Kidney capillary endothelial cell (primary cell): ENCODE measurements at regions not wholly inside any gene's neighbourhood (a gene's known extent, or its start where the extent isn't known, plus 50 kb on each side); places are given as distances from the start of the nearest gene placed in this dataset.
"Not testable (repeated sequence)": the region's sequence is repeated elsewhere in the genome, so short reads cannot be mapped to it uniquely, and the experiment has no call there.

Experiments used
- DNase-seq: peaks from one replicate; pipeline ENCODE4 v3.0.0-alpha.2; 2018; ENCODE audit warnings: low spot score

DNA sequence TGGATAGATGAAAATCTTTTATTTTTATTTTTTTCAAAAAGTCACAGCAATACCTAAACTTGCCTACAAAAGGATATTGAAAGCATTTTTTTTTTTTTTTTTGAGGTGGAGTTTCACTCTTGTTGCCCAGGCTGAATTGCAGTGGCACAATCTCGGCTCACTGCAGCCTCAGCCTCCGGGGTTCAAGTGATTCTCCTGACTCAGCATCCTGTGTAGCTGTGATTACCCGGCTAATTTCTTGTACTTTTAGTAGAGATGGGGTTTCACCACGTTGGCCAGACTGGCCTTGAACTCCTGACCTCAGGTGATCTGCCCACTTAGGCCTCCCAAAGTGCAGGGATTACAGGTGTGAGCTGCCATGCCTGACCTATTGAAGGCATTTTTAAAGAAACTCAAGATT is 69.1 kb upstream of the DGKB start:
- not testable (repeated sequence) for DNase-seq

DNA sequence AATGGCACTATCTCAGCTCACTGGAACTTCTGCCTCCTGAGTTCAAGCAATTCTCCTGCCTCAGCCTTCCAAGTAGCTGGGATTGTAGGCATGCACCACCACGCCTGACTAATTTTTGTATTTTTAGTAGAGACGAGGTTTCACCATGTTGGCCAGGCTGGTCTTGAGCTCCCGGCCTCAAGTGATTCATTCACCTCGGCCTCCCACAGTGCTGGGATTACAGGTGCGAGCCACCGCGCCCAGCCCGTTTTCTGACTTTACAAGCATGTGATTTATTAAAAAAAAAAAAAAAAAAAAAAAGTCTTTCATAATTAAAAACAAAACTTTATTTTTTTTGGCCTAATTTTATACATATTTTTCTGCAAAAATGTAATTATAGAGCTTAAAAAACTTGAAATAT is 64.8 kb upstream of the DGKB start:
- DNase-seq: not testable (repeated sequence)

- no peak for DNase-seq
Measured at GRCh38 chr7:14962778-14963177, 60.2 kb upstream of the DGKB start.

GRCh38 chr7:14960721-14961120 is 58.2 kb upstream of the DGKB start:
- no peak for DNase-seq

GRCh38 chr7:14959339-14959738 is 56.8 kb upstream of the DGKB start:
- DNase-seq: no peak

DNA sequence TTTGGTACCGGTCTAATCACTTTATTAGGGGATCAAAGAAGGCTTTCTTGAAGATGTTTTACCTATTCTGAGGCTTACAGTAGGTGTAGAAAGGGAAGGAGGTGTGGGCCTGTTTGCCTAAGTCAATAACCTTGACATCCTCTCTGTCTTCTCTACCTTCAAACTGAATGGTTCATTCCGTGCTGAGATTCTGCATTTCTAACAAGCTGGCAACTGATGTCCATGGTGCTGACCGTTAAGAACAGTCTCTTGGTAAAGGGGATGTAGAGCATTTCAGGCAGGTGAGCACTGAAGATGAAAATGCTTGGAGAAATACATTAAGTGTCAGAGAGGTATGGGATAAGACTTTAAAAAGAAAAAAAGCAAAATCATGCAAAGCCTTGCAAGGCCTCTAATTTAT is 51.5 kb upstream of the DGKB start:
- no peak for DNase-seq
